Activated naive CD4-positive, alpha-beta T cell treated with anti-CD3 and anti-CD28 coated beads for 36 hours (primary cell): ENCODE measurements at regions not wholly inside any gene's neighbourhood (a gene's known extent, or its start where the extent isn't known, plus 50 kb on each side); places are given as distances from the start of the nearest gene placed in this dataset.
"Not testable (repeated sequence)": the region's sequence is repeated elsewhere in the genome, so short reads cannot be mapped to it uniquely, and the experiment has no call there.

ENCODE experiments used
- CTCF ChIA-PET: fragments of 350-600 bp; sonication (Branson Sonifier 250); formaldehyde crosslinking; loops from one replicate; lab custom pipeline; 2021; ENCODE audit warnings: antibody characterized with exemption; lab: Charles Lee
- DNase-seq: peaks from one replicate; pipeline ENCODE4 v3.0.0-alpha.2; 2020
- H3K27ac Mint-ChIP-seq: one replicate; pipeline ENCODE4 v1.8.0; 2021; ENCODE audit warnings: mild to moderate bottlenecking, mixed read lengths
- H3K27me3 Mint-ChIP-seq: one replicate; pipeline ENCODE4 v1.8.0; 2021; ENCODE audit warnings: low read depth, mixed read lengths
- H3K36me3 Mint-ChIP-seq: one replicate; pipeline ENCODE4 v1.8.0; 2021; ENCODE audit warnings: low read depth, mixed read lengths
- H3K4me1 Mint-ChIP-seq: one replicate; pipeline ENCODE4 v1.8.0; 2021; ENCODE audit warnings: low read depth, mixed read lengths
- H3K4me3 Mint-ChIP-seq: one replicate; pipeline ENCODE4 v1.8.0; 2021; ENCODE audit warnings: mild to moderate bottlenecking, moderate library complexity, mixed read lengths
- H3K9me3 Mint-ChIP-seq: one replicate; pipeline ENCODE4 v1.8.0; 2021; ENCODE audit warnings: mixed read lengths
- intact Hi-C: fragments of 100-400 bp; cut with micrococcal nuclease; formaldehyde crosslinking; loops from one replicate; pipeline ENCODE4 v1.15.1; 2023

DNA sequence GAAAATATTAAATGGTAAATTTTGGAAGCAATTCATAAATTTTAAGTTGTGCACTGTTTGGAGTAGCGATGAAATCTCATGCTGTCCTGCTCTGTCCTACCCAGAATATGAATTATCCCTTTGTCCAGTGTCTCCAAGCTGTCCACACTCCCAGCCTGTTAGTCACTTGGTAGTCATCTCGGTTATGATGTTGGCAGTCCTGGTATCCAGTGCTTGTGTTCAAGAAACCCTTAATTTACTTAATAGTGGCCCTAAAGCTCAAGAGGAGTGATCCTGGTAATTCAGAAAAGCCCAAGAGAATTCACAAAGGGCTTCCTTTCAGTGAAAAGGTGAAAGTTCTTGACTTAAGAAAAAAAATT lies 71.8 kb upstream of the STAM2 start:
- Mint-ChIP-seq H3K27ac (no peak overlapping the region), H3K4me3 (no peak overlapping the region), H3K9me3 (no peaks in the 10 kb centered on the region), H3K36me3 (no peaks in the 10 kb centered on the region), H3K27me3 (peaks cover 22% of the 10 kb centered on the region), H3K4me1 (no peaks in the 10 kb centered on the region)
- intact Hi-C loops: no loop called here
- no peak for DNase-seq
- CTCF ChIA-PET: no interaction called here

DNA sequence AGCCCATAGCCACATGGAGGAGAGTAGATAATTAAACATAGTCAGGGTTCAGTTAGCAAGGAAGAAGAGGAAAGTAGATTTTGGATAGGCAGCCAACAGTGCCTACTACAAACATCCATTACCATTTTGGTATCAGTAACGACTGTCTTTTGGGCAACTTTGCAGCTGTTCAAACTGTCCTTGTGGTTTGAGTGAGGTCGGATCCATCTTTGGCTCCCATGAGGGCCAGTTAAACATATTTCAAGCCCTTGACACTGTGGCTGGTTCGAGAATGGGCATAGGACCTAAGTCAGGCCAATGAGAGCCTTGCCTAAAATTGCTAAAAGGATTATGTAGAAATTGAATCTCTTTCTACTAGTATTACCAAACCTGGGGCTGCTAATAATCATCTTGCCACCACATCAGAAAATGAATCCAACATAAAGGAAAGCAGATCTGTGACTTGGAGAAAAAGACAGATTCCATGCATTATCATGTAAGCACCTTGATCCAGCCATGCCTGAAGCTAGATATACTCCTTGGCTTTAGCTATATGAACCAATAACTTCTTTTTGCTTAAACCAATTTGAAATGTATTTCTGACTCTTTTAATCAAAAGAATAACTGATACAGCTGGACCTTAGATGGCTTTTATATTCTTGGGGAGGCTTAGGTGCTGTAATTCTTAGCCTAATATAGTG lies 75.0 kb upstream of the STAM2 start:
- Mint-ChIP-seq H3K27me3 (peaks cover 21% of the 10 kb centered on the region), H3K27ac (no peak overlapping the region), H3K36me3 (no peaks in the 10 kb centered on the region), H3K4me1 (no peaks in the 10 kb centered on the region), H3K4me3 (no peak overlapping the region), H3K9me3 (no peaks in the 10 kb centered on the region)
- intact Hi-C loops: no loop called here
- no peak for DNase-seq
- CTCF ChIA-PET: no interaction called here

GRCh38 chr2:152251211-152251610 lies 75.6 kb upstream of the STAM2 start:
- no peaks in the 10 kb centered on the region for H3K36me3 Mint-ChIP-seq
- no peak for DNase-seq
- no peaks in the 10 kb centered on the region for H3K9me3 Mint-ChIP-seq
- CTCF ChIA-PET: no interaction called here
- H3K4me3 Mint-ChIP-seq: no peak overlapping the region
- H3K27me3 Mint-ChIP-seq: peaks cover 21% of the 10 kb centered on the region
- no peak overlapping the region for H3K27ac Mint-ChIP-seq
- intact Hi-C loops: no loop called here
- no peaks in the 10 kb centered on the region for H3K4me1 Mint-ChIP-seq

DNA sequence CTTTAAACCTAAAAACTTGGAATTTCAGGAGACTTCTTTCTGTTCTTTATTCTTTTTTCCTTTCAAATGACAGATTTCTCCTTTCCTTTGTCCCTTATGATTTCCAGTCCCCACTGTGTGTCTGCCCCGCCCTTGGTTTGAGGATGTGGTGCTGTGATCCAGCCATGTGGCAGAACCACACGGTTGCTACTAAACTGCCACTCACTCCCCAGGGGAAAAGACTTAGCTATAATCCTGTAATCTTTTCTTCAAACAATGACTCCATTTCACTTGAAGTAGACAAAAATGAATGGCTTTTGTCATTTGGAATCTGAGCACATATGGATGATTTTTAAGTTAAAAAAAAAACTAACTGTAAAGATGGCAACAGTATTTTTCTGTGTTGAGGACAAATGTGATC lies 76.2 kb upstream of the STAM2 start:
- Mint-ChIP-seq H3K27ac (no peak overlapping the region), H3K36me3 (no peaks in the 10 kb centered on the region), H3K27me3 (peaks cover 18% of the 10 kb centered on the region), H3K4me3 (no peak overlapping the region), H3K9me3 (no peaks in the 10 kb centered on the region), H3K4me1 (no peaks in the 10 kb centered on the region)
- intact Hi-C loops: no loop called here
- no peak for DNase-seq
- CTCF ChIA-PET: interaction anchor here (0.5 kb wide), 1 partner anchor 84 kb away, joined by 3 read pairs; no protein-coding TSS in a partner anchor

DNA sequence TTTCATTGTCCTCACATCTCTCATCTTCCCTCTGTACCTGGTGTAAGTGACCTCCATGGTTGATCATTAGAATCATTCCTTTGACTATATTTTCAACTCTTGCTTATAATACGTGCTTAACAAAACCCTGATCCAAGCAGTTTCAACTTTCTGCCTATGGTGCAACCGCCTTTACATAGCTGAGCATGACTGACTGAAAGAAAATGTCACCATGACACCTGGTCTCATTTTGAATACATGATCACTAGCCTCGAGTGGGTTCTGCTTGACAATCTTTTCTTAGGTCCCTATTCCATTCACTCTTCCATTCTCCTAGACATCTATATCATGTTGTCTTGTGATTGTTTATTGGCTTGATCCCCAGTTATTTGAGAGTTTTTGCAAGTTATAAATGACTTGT lies 78.9 kb upstream of the STAM2 start:
- Mint-ChIP-seq H3K4me3 (no peak overlapping the region), H3K27ac (no peak overlapping the region), H3K27me3 (peaks cover 11% of the 10 kb centered on the region), H3K9me3 (no peaks in the 10 kb centered on the region), H3K4me1 (no peaks in the 10 kb centered on the region), H3K36me3 (no peaks in the 10 kb centered on the region)
- CTCF ChIA-PET: no interaction called here
- no peak for DNase-seq
- intact Hi-C loops: no loop called here

- Mint-ChIP-seq H3K4me3 (no peak overlapping the region), H3K27me3 (peaks cover 11% of the 10 kb centered on the region), H3K4me1 (no peaks in the 10 kb centered on the region), H3K9me3 (no peaks in the 10 kb centered on the region), H3K36me3 (no peaks in the 10 kb centered on the region), H3K27ac (no peak overlapping the region)
- intact Hi-C loops: no loop called here
- no peak for DNase-seq
- CTCF ChIA-PET: interaction anchor here (0.6 kb wide), 1 partner anchor 12 kb away, joined by 3 read pairs; no protein-coding TSS in a partner anchor
Observed at GRCh38 chr2:152254976-152255375, 79.4 kb upstream of the STAM2 start.

DNA sequence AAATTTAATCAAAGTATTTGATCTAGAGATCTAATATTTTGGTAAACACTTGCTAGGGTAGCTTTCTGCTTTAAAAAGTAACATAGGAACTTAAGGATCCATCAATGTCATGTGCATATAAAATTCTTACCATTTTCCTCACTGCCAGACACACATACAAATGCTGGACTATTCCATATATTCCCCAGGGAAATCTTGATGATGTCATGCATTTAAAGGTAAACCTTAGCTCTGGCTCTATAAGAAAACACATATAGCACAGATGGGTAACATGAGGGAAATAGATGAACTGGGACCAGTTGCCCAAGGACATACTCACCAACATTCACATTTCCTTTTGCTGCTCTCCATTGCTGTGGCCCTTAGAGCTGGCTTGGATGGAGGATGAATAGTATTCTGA lies 79.1 kb upstream of the FMNL2 start:
- Mint-ChIP-seq H3K27ac (no peak overlapping the region), H3K4me3 (no peak overlapping the region), H3K4me1 (no peaks in the 10 kb centered on the region), H3K27me3 (peaks cover 5% of the 10 kb centered on the region), H3K36me3 (no peaks in the 10 kb centered on the region), H3K9me3 (peaks cover under 1% of the 10 kb centered on the region)
- CTCF ChIA-PET: interaction anchor here (1.2 kb wide), 1 partner anchor 380 kb away, joined by 6 read pairs; no protein-coding TSS in a partner anchor
- no peak for DNase-seq
- intact Hi-C loops: no loop called here

DNA sequence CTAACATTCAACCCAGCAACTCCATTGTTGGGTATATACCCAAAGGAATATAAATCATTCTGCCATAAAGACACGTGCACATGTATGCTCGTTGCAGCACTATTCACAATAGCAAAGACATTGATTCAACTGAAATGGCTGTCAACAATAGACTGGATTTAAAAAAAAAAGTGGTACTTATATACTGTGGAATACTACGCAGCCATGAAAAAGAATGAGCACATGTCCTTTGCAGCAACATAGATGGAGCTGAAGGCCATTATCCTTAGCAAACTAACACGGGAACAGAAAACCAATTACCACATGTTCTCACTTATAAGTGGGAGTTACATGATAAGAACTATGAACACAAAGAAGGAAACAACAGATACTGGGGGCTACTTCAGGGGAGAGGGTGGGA lies 74.0 kb upstream of the FMNL2 start:
- Mint-ChIP-seq H3K27ac (no peak overlapping the region), H3K4me3 (no peak overlapping the region), H3K36me3 (no peaks in the 10 kb centered on the region), H3K27me3 (peaks cover 4% of the 10 kb centered on the region), H3K4me1 (no peaks in the 10 kb centered on the region), H3K9me3 (peaks cover 3% of the 10 kb centered on the region)
- no peak for DNase-seq
- intact Hi-C loops: no loop called here
- CTCF ChIA-PET: no interaction called here

- peaks cover 3% of the 10 kb centered on the region for H3K27me3 Mint-ChIP-seq
- DNase-seq: no peak
- intact Hi-C loops: no loop called here
- CTCF ChIA-PET: no interaction called here
- no peaks in the 10 kb centered on the region for H3K4me1 Mint-ChIP-seq
- no peaks in the 10 kb centered on the region for H3K36me3 Mint-ChIP-seq
- no peak overlapping the region for H3K4me3 Mint-ChIP-seq
- no peak overlapping the region for H3K27ac Mint-ChIP-seq
- H3K9me3 Mint-ChIP-seq: peaks cover 6% of the 10 kb centered on the region
Observed at GRCh38 chr2:152263911-152264310, 71.1 kb upstream of the FMNL2 start.

- H3K4me3 Mint-ChIP-seq, intact Hi-C loops, CTCF ChIA-PET, H3K36me3 Mint-ChIP-seq, DNase-seq, H3K27ac Mint-ChIP-seq, H3K27me3 Mint-ChIP-seq, H3K4me1 Mint-ChIP-seq: not testable (repeated sequence)
- peaks cover 20% of the 10 kb centered on the region for H3K9me3 Mint-ChIP-seq
Observed at GRCh38 chr2:152273732-152274260, 61.2 kb upstream of the FMNL2 start.

- peaks cover 17% of the 10 kb centered on the region for H3K9me3 Mint-ChIP-seq
- H3K36me3 Mint-ChIP-seq, intact Hi-C loops, H3K4me1 Mint-ChIP-seq, CTCF ChIA-PET, H3K27me3 Mint-ChIP-seq, H3K27ac Mint-ChIP-seq, DNase-seq, H3K4me3 Mint-ChIP-seq: not testable (repeated sequence)
Observed at GRCh38 chr2:152277896-152278295, 57.1 kb upstream of the FMNL2 start.

- Mint-ChIP-seq H3K9me3 (peaks cover 12% of the 10 kb centered on the region), H3K36me3 (no peaks in the 10 kb centered on the region), H3K27me3 (peaks cover 3% of the 10 kb centered on the region), H3K27ac (no peak overlapping the region), H3K4me3 (no peak overlapping the region), H3K4me1 (no peaks in the 10 kb centered on the region)
- DNase-seq: no peak
- CTCF ChIA-PET: no interaction called here
- intact Hi-C loops: no loop called here
Observed at GRCh38 chr2:152278526-152278925, 56.4 kb upstream of the FMNL2 start.

DNA sequence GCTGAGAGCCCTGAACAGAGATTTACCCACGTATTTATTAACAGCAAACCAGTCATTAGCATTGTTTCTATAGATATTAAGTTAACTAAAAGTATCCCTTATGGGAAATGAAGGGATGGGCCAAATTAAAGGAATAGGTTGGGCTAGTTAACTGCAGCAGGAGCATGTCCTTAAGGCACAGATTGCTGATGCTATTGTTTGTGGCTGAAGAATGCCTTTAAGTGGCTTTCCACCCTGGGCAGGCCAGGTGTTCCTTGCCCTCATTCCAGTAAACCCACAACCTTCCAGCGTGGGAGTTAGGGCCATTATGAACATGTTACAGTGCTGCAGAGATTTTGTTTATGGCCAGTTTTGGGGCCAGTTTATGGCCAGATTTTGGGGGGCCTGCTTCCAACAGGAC lies 55.6 kb upstream of the FMNL2 start:
- DNase-seq, H3K27ac Mint-ChIP-seq, CTCF ChIA-PET, H3K27me3 Mint-ChIP-seq, H3K9me3 Mint-ChIP-seq, intact Hi-C loops, H3K4me1 Mint-ChIP-seq, H3K4me3 Mint-ChIP-seq, H3K36me3 Mint-ChIP-seq: not testable (repeated sequence)
